ENCODE measurements at regions not wholly inside any gene's neighbourhood (a gene's known extent, or its start where the extent isn't known, plus 50 kb on each side); places are given as distances from the start of the nearest gene placed in this dataset.

DNA sequence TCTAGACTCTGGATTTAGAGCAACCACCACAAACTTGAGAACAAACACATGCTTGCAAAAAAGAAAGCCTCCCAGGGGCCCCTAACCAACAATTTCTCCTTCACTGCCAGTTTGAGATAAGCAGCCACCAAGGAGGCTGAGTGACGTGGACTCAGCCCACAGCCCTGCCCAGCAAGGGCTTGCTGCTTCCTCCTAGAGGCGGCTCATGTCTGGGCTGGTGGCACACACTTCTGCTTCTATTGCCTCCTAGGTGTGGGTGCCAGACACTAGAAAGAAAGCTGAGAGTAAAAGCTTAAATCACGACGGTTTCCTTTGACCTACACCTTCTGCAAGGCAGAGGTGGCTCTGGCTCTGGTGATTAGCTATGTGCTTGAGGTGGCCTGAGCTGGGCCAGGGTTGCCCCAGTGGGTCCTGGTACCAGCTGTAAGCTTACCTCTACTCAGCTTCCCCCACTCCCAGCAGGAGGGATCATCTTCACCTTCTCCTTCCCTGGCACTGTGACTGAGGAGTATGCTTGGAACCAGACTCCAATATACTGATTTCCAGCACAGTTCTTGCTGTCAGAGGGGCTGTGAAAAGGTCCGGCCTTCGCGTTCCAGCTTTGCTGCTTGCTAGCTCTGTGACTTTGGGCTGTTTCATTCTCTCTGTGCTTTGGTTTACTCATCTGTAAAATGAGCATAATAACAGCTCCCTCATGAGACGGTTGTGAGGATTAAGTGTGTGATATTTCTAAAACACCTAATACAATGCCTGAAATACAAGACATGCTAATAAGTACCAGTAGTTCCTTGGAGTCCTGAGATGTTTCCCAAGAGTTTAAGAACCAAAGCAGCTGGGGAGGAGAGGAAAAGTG, 89.7 kb upstream of the PARP11 start:
- no peaks in the 10 kb centered on the region for H3K9me3 ChIP-seq
- H3K27me3 ChIP-seq: no peaks in the 10 kb centered on the region
- no peaks in the 10 kb centered on the region for H3K4me1 ChIP-seq
- intact Hi-C loops (cut with DNase I): no loop called here
- H3K27ac ChIP-seq: no peak overlapping the region
- no peak for DNase-seq (ENCODE audit: extremely low spot score in 2 of 2)
- H3K4me3 ChIP-seq: no peak overlapping the region
- TF ChIP-seq POLR2AphosphoS5 (IDR thresholded peaks at IDR 0.05; ENCODE audit: insufficient read depth in 1 of 2, low read depth in 1 of 2) (no peak), POLR2A (IDR thresholded peaks at IDR 0.05) (no peak)
- TF ChIP-seq, protein P1, sequence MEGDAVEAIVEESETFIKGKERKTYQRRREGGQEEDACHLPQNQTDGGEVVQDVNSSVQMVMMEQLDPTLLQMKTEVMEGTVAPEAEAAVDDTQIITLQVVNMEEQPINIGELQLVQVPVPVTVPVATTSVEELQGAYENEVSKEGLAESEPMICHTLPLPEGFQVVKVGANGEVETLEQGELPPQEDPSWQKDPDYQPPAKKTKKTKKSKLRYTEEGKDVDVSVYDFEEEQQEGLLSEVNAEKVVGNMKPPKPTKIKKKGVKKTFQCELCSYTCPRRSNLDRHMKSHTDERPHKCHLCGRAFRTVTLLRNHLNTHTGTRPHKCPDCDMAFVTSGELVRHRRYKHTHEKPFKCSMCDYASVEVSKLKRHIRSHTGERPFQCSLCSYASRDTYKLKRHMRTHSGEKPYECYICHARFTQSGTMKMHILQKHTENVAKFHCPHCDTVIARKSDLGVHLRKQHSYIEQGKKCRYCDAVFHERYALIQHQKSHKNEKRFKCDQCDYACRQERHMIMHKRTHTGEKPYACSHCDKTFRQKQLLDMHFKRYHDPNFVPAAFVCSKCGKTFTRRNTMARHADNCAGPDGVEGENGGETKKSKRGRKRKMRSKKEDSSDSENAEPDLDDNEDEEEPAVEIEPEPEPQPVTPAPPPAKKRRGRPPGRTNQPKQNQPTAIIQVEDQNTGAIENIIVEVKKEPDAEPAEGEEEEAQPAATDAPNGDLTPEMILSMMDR (IDR thresholded peaks at IDR 0.05): no peak
- no peaks in the 10 kb centered on the region for H3K36me3 ChIP-seq

DNA sequence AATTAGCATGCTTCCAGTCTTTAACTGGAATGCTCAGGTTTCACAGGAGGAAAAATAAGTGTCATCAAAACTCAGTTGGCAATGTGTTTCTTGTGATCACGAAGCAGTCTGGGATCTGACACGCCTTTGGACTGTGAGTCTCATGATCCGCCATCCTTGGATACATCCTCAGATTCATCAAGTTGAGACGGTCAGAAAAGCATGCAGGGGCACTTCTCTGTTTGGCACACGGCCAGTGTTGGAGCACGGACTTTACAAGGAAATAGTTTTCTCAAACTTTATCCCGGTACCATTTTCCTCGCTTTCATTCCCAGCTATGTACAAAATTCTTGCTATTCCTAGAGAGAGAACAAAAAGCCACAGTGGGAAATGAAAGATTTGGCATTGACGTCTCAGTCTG, 88.4 kb upstream of the PARP11 start:
- no peaks in the 10 kb centered on the region for H3K27me3 ChIP-seq
- TF ChIP-seq, protein P1 (IDR thresholded peaks at IDR 0.05): no peak
- no peak for TF ChIP-seq POLR2A (IDR thresholded peaks at IDR 0.05)
- no peak for TF ChIP-seq POLR2AphosphoS5 (IDR thresholded peaks at IDR 0.05; ENCODE audit: insufficient read depth in 1 of 2, low read depth in 1 of 2)
- no peak overlapping the region for H3K4me3 ChIP-seq
- H3K27ac ChIP-seq: no peak overlapping the region
- DNase-seq (ENCODE audit: extremely low spot score in 2 of 2): no peak
- H3K9me3 ChIP-seq: no peaks in the 10 kb centered on the region
- intact Hi-C loops (cut with DNase I): no loop called here
- H3K36me3 ChIP-seq: no peaks in the 10 kb centered on the region
- H3K4me1 ChIP-seq: no peaks in the 10 kb centered on the region

DNA sequence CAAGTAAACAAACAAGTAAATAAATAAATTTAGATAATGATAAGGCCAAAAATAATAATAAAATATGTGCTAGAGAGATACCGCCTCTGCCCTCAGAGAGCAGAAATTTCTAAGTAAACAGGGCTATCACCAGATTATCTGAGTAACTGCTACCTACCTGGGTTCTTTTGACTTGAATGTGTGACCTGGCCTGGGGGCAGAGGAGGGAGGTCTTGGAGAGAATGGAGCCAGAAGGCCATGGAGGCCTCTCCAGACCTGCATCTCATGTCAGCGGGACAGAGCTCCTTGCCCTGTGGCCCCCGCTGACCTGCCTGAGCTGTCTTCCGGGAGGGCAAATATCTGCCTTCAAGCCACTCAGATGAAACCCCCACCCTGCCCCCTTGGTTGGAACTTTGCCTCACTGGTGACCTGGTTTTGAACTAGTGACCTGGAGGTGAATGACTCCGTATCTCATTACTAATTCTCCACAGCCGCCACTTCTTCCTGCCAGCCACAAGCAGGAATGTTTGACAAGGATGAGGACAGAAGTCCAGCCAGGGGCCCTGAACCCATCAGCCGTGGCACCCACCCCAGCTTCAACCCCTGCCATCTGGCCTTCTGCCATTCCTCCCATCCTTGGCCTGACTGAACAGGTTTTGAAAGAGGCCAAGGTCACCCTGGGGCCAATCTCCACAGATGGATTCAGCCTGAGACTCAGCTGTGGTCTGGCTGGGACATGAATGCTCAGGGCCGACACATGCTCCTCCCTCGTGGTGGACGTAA, 86.8 kb upstream of the PARP11 start:
- TF ChIP-seq POLR2A (IDR thresholded peaks at IDR 0.05) (no peak), POLR2AphosphoS5 (IDR thresholded peaks at IDR 0.05; ENCODE audit: insufficient read depth in 1 of 2, low read depth in 1 of 2) (no peak)
- no peaks in the 10 kb centered on the region for H3K9me3 ChIP-seq
- no peak overlapping the region for H3K27ac ChIP-seq
- intact Hi-C loops (cut with DNase I): no loop called here
- no peak overlapping the region for H3K4me3 ChIP-seq
- no peak for DNase-seq (ENCODE audit: extremely low spot score in 2 of 2)
- H3K4me1 ChIP-seq: no peaks in the 10 kb centered on the region
- H3K36me3 ChIP-seq: no peaks in the 10 kb centered on the region
- H3K27me3 ChIP-seq: no peaks in the 10 kb centered on the region

DNA sequence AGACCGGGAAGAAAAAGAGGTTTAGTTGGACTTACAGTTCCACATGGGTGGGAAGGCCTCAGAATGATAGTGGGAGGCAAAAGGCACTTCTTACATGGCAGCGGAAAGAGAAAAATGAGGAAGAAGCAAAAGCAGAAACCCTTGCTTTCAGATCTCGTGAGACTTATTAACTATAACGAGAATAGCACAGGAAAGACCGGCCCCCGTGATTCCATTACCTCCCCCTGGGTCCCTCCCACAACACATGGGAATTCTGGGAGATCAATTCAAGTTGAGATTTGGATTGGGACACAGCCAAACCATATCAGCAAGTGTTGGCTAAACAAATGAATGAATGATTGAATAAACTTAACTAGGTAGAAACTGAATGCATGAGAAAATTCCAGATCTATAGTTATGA, 85.3 kb upstream of the PARP11 start:
- no peak for DNase-seq (ENCODE audit: extremely low spot score in 2 of 2)
- intact Hi-C loops (cut with DNase I): no loop called here
- TF ChIP-seq POLR2AphosphoS5 (IDR thresholded peaks at IDR 0.05; ENCODE audit: insufficient read depth in 1 of 2, low read depth in 1 of 2): no peak

DNA sequence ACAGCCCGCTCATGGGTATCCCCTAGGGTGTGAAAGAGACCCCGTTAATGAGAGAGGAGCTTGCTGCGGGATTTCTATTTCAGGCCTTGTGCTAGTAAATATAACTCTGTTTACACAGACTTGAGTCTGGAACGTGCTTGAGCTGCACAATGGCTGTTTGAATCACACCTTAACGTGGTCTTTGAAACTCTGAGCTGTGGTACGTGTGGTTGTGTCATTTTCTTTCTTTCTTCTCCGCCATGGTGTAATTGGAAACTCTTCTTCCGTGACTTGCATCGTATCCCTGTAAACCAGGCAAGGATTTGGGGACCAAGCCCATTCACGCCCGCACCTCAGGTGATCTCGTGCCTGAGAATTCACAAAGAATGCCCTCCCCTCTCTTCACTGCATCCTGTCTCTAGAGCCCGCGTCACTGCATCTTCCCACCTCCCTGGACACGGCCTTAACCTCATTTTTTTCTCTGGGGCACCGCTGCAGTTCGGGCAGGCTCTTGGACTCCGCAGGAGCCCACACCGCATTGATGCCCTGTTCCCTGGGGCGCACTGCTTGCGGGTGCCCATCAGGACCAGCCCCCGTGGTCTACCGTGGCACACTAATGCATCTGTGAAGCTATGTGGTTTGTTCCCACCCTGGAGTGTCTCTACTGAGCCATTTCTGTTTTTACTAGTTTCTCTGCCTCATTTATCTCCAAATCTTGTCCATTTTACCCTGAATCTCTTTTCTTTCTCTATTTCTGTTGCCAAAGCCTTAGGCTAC, 78.4 kb upstream of the PARP11 start:
- no peaks in the 10 kb centered on the region for H3K36me3 ChIP-seq
- no peak for DNase-seq (ENCODE audit: extremely low spot score in 2 of 2)
- no peak overlapping the region for H3K4me3 ChIP-seq
- H3K27me3 ChIP-seq: no peaks in the 10 kb centered on the region
- H3K4me1 ChIP-seq: no peaks in the 10 kb centered on the region
- H3K9me3 ChIP-seq: no peaks in the 10 kb centered on the region
- TF ChIP-seq, protein P1 (IDR thresholded peaks at IDR 0.05): no peak
- TF ChIP-seq POLR2AphosphoS5 (IDR thresholded peaks at IDR 0.05; ENCODE audit: insufficient read depth in 1 of 2, low read depth in 1 of 2) (no peak), POLR2A (IDR thresholded peaks at IDR 0.05) (no peak)
- intact Hi-C loops (cut with DNase I): no loop called here
- no peak overlapping the region for H3K27ac ChIP-seq

More for the DNA sequence above, 85.3 kb upstream of the PARP11 start:
- Histone ChIP-seq H3K4me3 (no peak overlapping the region), H3K4me1 (no peaks in the 10 kb centered on the region), H3K9me3 (no peaks in the 10 kb centered on the region), H3K27ac (no peak overlapping the region), H3K27me3 (no peaks in the 10 kb centered on the region), H3K36me3 (no peaks in the 10 kb centered on the region)
